GM18951 (cell line): ENCODE measurements at regions not wholly inside any gene's neighbourhood (a gene's known extent, or its start where the extent isn't known, plus 50 kb on each side); places are given as distances from the start of the nearest gene placed in this dataset.
"Not testable (repeated sequence)": the region's sequence is repeated elsewhere in the genome, so short reads cannot be mapped to it uniquely, and the experiment has no call there.

Experiments used
- POLR2A ChIP-seq: IDR thresholded peaks from 4 replicates; pipeline ENCODE4 v1.6.1; 2011; ENCODE audit warnings: mild to moderate bottlenecking; ENCODE audit not compliant: insufficient read length, insufficient read depth; ENCODE audit errors: extremely low read depth
- in situ Hi-C: fragments of 300-500 bp; cut with MboI; formaldehyde crosslinking; loops from one replicate; pipeline ENCODE4 v1.12.0; 2022; ENCODE audit warnings: low sequenced_read_pairs, mixed read lengths, inconsistent platforms; ENCODE audit not compliant: unreplicated experiment

- in situ Hi-C loops: no loop called here
- TF ChIP-seq POLR2A: no peak
Measured at GRCh38 chr11:25593221-25593620, 738.7 kb upstream of the ANO3 start.

- in situ Hi-C loops: no loop called here
- no peak for TF ChIP-seq POLR2A
Measured at GRCh38 chr11:25596701-25597100, 735.2 kb upstream of the ANO3 start.

- in situ Hi-C loops: no loop called here
- TF ChIP-seq POLR2A: no peak
Measured at GRCh38 chr11:25597696-25598095, 734.2 kb upstream of the ANO3 start.

GRCh38 chr11:25602149-25602548 lies 729.8 kb upstream of the ANO3 start:
- TF ChIP-seq POLR2A: no peak
- in situ Hi-C loops: no loop called here

- in situ Hi-C loops: no loop called here
- TF ChIP-seq POLR2A: no peak
Measured at GRCh38 chr11:25602959-25603358, 729.0 kb upstream of the ANO3 start.

- TF ChIP-seq POLR2A: no peak
- in situ Hi-C loops: no loop called here
Measured at GRCh38 chr11:25612806-25613205, 719.1 kb upstream of the ANO3 start.

- in situ Hi-C loops: no loop called here
- TF ChIP-seq POLR2A: no peak
Measured at GRCh38 chr11:25613451-25613850, 718.5 kb upstream of the ANO3 start.

GRCh38 chr11:25613865-25614264 lies 718.1 kb upstream of the ANO3 start:
- no peak for TF ChIP-seq POLR2A
- in situ Hi-C loops: no loop called here

GRCh38 chr11:25615069-25615468 lies 716.9 kb upstream of the ANO3 start:
- in situ Hi-C loops: no loop called here
- no peak for TF ChIP-seq POLR2A

- no peak for TF ChIP-seq POLR2A
- in situ Hi-C loops: no loop called here
Measured at GRCh38 chr11:25615841-25616240, 716.1 kb upstream of the ANO3 start.

GRCh38 chr11:25625094-25625493 lies 706.8 kb upstream of the ANO3 start:
- TF ChIP-seq POLR2A: no peak
- in situ Hi-C loops: no loop called here

- TF ChIP-seq POLR2A: no peak
- in situ Hi-C loops: no loop called here
Measured at GRCh38 chr11:25628030-25628429, 703.9 kb upstream of the ANO3 start.

GRCh38 chr11:25633230-25633629 lies 698.7 kb upstream of the ANO3 start:
- in situ Hi-C loops: no loop called here
- no peak for TF ChIP-seq POLR2A

GRCh38 chr11:25649220-25649619 lies 682.7 kb upstream of the ANO3 start:
- in situ Hi-C loops: not testable (repeated sequence)

- in situ Hi-C loops: no loop called here
- TF ChIP-seq POLR2A: no peak
Measured at GRCh38 chr11:25650319-25650718, 681.6 kb upstream of the ANO3 start.
